HUES48 (cell line): ENCODE measurements at regions not wholly inside any gene's neighbourhood (a gene's known extent, or its start where the extent isn't known, plus 50 kb on each side); places are given as distances from the start of the nearest gene placed in this dataset.

ENCODE experiments used
- H3K27ac ChIP-seq: one replicate; pipeline ENCODE4 v1.7.0; 2013; ENCODE audit warnings: low read depth, low read length, inconsistent platforms
- H3K27me3 ChIP-seq: 2 replicates; pipeline ENCODE4 v1.6.1; 2013; ENCODE audit warnings: mild to moderate bottlenecking, low read length; ENCODE audit not compliant: control insufficient read depth, insufficient read depth
- H3K36me3 ChIP-seq: 2 replicates; pipeline ENCODE4 v1.6.1; 2013; ENCODE audit warnings: low read length; ENCODE audit not compliant: control insufficient read depth, insufficient read depth
- H3K4me1 ChIP-seq: 2 replicates; pipeline ENCODE4 v1.6.1; 2013; ENCODE audit warnings: mild to moderate bottlenecking, low read length; ENCODE audit not compliant: control insufficient read depth, insufficient read depth
- H3K4me3 ChIP-seq: 2 replicates; pipeline ENCODE4 v1.5.1; 2013; ENCODE audit warnings: mild to moderate bottlenecking, low read depth, low read length
- H3K9ac ChIP-seq: 2 replicates; pipeline ENCODE4 v1.6.1; 2013; ENCODE audit warnings: mild to moderate bottlenecking, low read depth, low read length, moderate library complexity
- H3K9me3 ChIP-seq: 2 replicates; pipeline ENCODE4 v1.6.1; 2013; ENCODE audit warnings: low read length; ENCODE audit not compliant: control insufficient read depth, insufficient read depth

GRCh38 chr12:43066471-43066870, 476.9 kb upstream of the PRICKLE1 start:
- Histone ChIP-seq H3K9me3 (no peaks in the 10 kb centered on the region), H3K36me3 (no peaks in the 10 kb centered on the region), H3K4me1 (no peaks in the 10 kb centered on the region), H3K27me3 (no peaks in the 10 kb centered on the region), H3K4me3 (no peak overlapping the region), H3K9ac (no peak overlapping the region), H3K27ac (no peak overlapping the region)

- Histone ChIP-seq H3K36me3 (no peaks in the 10 kb centered on the region), H3K9me3 (no peaks in the 10 kb centered on the region), H3K27me3 (no peaks in the 10 kb centered on the region), H3K27ac (no peak overlapping the region), H3K4me1 (no peaks in the 10 kb centered on the region), H3K4me3 (no peak overlapping the region), H3K9ac (no peak overlapping the region)
These were observed 474.1 kb upstream of the PRICKLE1 start for GRCh38 chr12:43063650-43064049.

GRCh38 chr12:43062201-43062895, 472.8 kb upstream of the PRICKLE1 start:
- no peak overlapping the region for H3K27ac ChIP-seq
- no peak overlapping the region for H3K4me3 ChIP-seq
- H3K4me1 ChIP-seq, result no peaks in the 10 kb centered on the region
- no peak overlapping the region for H3K9ac ChIP-seq
- no peaks in the 10 kb centered on the region for H3K27me3 ChIP-seq
- no peaks in the 10 kb centered on the region for H3K9me3 ChIP-seq
- no peaks in the 10 kb centered on the region for H3K36me3 ChIP-seq

- Histone ChIP-seq H3K27me3 (no peaks in the 10 kb centered on the region), H3K9me3 (no peaks in the 10 kb centered on the region)
These were observed 471.2 kb upstream of the PRICKLE1 start for GRCh38 chr12:43060742-43061141.

GRCh38 chr12:43058616-43059015, 469.1 kb upstream of the PRICKLE1 start:
- Histone ChIP-seq H3K36me3 (no peaks in the 10 kb centered on the region), H3K9ac (no peak overlapping the region), H3K9me3 (no peaks in the 10 kb centered on the region), H3K27me3 (no peaks in the 10 kb centered on the region), H3K4me1 (no peaks in the 10 kb centered on the region), H3K4me3 (no peak overlapping the region), H3K27ac (no peak overlapping the region)

More at GRCh38 chr12:43060742-43061141, 471.2 kb upstream of the PRICKLE1 start:
- Histone ChIP-seq H3K4me1 (no peaks in the 10 kb centered on the region), H3K4me3 (no peak overlapping the region), H3K36me3 (no peaks in the 10 kb centered on the region), H3K9ac (no peak overlapping the region), H3K27ac (no peak overlapping the region)

GRCh38 chr12:43057566-43057965, 468.0 kb upstream of the PRICKLE1 start:
- Histone ChIP-seq H3K36me3 (no peaks in the 10 kb centered on the region), H3K27me3 (no peaks in the 10 kb centered on the region), H3K4me3 (no peak overlapping the region), H3K27ac (no peak overlapping the region), H3K9ac (no peak overlapping the region), H3K9me3 (no peaks in the 10 kb centered on the region), H3K4me1 (no peaks in the 10 kb centered on the region)

GRCh38 chr12:43054085-43054484, 464.5 kb upstream of the PRICKLE1 start:
- Histone ChIP-seq H3K36me3 (no peaks in the 10 kb centered on the region), H3K27ac (no peak overlapping the region), H3K4me1 (no peaks in the 10 kb centered on the region), H3K9me3 (no peaks in the 10 kb centered on the region), H3K4me3 (no peak overlapping the region), H3K9ac (no peak overlapping the region), H3K27me3 (no peaks in the 10 kb centered on the region)

- Histone ChIP-seq H3K36me3 (no peaks in the 10 kb centered on the region), H3K4me3 (no peak overlapping the region), H3K27me3 (no peaks in the 10 kb centered on the region), H3K9ac (no peak overlapping the region), H3K4me1 (no peaks in the 10 kb centered on the region), H3K27ac (no peak overlapping the region), H3K9me3 (no peaks in the 10 kb centered on the region)
These were observed 462.9 kb upstream of the PRICKLE1 start for GRCh38 chr12:43052441-43052840.

GRCh38 chr12:43044241-43044640, 454.7 kb upstream of the PRICKLE1 start:
- Histone ChIP-seq H3K4me1 (no peaks in the 10 kb centered on the region), H3K36me3 (no peaks in the 10 kb centered on the region), H3K9ac (no peak overlapping the region), H3K9me3 (no peaks in the 10 kb centered on the region), H3K4me3 (no peak overlapping the region), H3K27me3 (no peaks in the 10 kb centered on the region), H3K27ac (no peak overlapping the region)

- H3K27ac ChIP-seq, result no peak overlapping the region
- no peaks in the 10 kb centered on the region for H3K4me1 ChIP-seq
- no peak overlapping the region for H3K4me3 ChIP-seq
- no peaks in the 10 kb centered on the region for H3K36me3 ChIP-seq
- H3K9ac ChIP-seq, result no peak overlapping the region
- H3K27me3 ChIP-seq, result no peaks in the 10 kb centered on the region
- no peaks in the 10 kb centered on the region for H3K9me3 ChIP-seq
These were observed 449.4 kb upstream of the PRICKLE1 start for GRCh38 chr12:43038991-43039390.

- Histone ChIP-seq H3K36me3 (no peaks in the 10 kb centered on the region), H3K4me3 (no peak overlapping the region), H3K9ac (no peak overlapping the region), H3K27me3 (no peaks in the 10 kb centered on the region), H3K9me3 (no peaks in the 10 kb centered on the region), H3K4me1 (no peaks in the 10 kb centered on the region), H3K27ac (no peak overlapping the region)
These were observed 440.4 kb upstream of the PRICKLE1 start for GRCh38 chr12:43029971-43030370.
